ENCODE measurements at regions not wholly inside any gene's neighbourhood (a gene's known extent, or its start where the extent isn't known, plus 50 kb on each side); places are given as distances from the start of the nearest gene placed in this dataset.

- Mint-ChIP-seq H3K9me3 (ENCODE audit: unreplicated experiment) (no peaks in the 10 kb centered on the region), H3K4me3 (ENCODE audit: unreplicated experiment) (no peak overlapping the region), H3K27ac (ENCODE audit: unreplicated experiment) (no peak overlapping the region), H3K4me1 (ENCODE audit: low read depth, unreplicated experiment) (peaks cover 3% of the 10 kb centered on the region), H3K36me3 (ENCODE audit: low read depth, unreplicated experiment) (no peaks in the 10 kb centered on the region), H3K27me3 (ENCODE audit: low read depth, unreplicated experiment) (peaks cover 6% of the 10 kb centered on the region)
- Histone ChIP-seq H4K20me1 (ENCODE audit: insufficient read depth, low read length) (no peaks in the 10 kb centered on the region), H3K4me2 (ENCODE audit: low read length) (no peak overlapping the region), H3K27ac (ENCODE audit: low read depth, low read length) (no peak overlapping the region), H3K9ac (ENCODE audit: low read length) (no peak overlapping the region), H3K9me3 (ENCODE audit: insufficient read depth, low read depth, low read length) (no peaks in the 10 kb centered on the region), H3K4me1 (ENCODE audit: insufficient read depth, low read length) (no peaks in the 10 kb centered on the region), H3K4me3 (ENCODE audit: insufficient read depth, low read depth, low read length) (no peak overlapping the region), H3K36me3 (ENCODE audit: insufficient read depth, low read length) (no peaks in the 10 kb centered on the region), H3K27me3 (ENCODE audit: insufficient read depth, low read length) (no peaks in the 10 kb centered on the region), H3K79me2 (ENCODE audit: insufficient read depth, low read length) (no peaks in the 10 kb centered on the region), H2AFZ (ENCODE audit: low read depth, low read length) (no peak overlapping the region)
- no peak for TF ChIP-seq CTCF (IDR thresholded peaks at IDR 0.05; ENCODE audit: insufficient read depth, low read depth, low read length)
- no peak for TF ChIP-seq EZH2 (IDR thresholded peaks at IDR 0.05; ENCODE audit: insufficient read depth, low read length)
- DNase-seq (ENCODE audit: low read depth) (no peak), FAIRE-seq (no peak)
Measured at GRCh38 chr7:94252124-94252523, 142.6 kb upstream of the COL1A2 start.

- no peaks in the 10 kb centered on the region for H3K9me3 Mint-ChIP-seq (ENCODE audit: unreplicated experiment)
- H3K9ac ChIP-seq (ENCODE audit: low read length), result no peak overlapping the region
- H3K9me3 ChIP-seq (ENCODE audit: insufficient read depth, low read depth, low read length), result no peaks in the 10 kb centered on the region
- no peaks in the 10 kb centered on the region for H3K36me3 Mint-ChIP-seq (ENCODE audit: low read depth, unreplicated experiment)
- no peak overlapping the region for H3K27ac Mint-ChIP-seq (ENCODE audit: unreplicated experiment)
- DNase-seq (ENCODE audit: low read depth) (no peak), FAIRE-seq (no peak)
- no peak overlapping the region for H3K27ac ChIP-seq (ENCODE audit: low read depth, low read length)
- no peak overlapping the region for H3K4me3 Mint-ChIP-seq (ENCODE audit: unreplicated experiment)
- peaks cover 4% of the 10 kb centered on the region for H3K27me3 Mint-ChIP-seq (ENCODE audit: low read depth, unreplicated experiment)
- H3K4me2 ChIP-seq (ENCODE audit: low read length), result no peak overlapping the region
- no peaks in the 10 kb centered on the region for H3K4me1 ChIP-seq (ENCODE audit: insufficient read depth, low read length)
- H4K20me1 ChIP-seq (ENCODE audit: insufficient read depth, low read length), result no peaks in the 10 kb centered on the region
- H3K36me3 ChIP-seq (ENCODE audit: insufficient read depth, low read length), result no peaks in the 10 kb centered on the region
- H3K4me3 ChIP-seq (ENCODE audit: insufficient read depth, low read depth, low read length), result no peak overlapping the region
- no peak overlapping the region for H2AFZ ChIP-seq (ENCODE audit: low read depth, low read length)
- H3K4me1 Mint-ChIP-seq (ENCODE audit: low read depth, unreplicated experiment), result peaks cover 3% of the 10 kb centered on the region
- H3K79me2 ChIP-seq (ENCODE audit: insufficient read depth, low read length), result no peaks in the 10 kb centered on the region
- no peak for TF ChIP-seq CTCF (IDR thresholded peaks at IDR 0.05; ENCODE audit: insufficient read depth, low read depth, low read length)
- no peak for TF ChIP-seq EZH2 (IDR thresholded peaks at IDR 0.05; ENCODE audit: insufficient read depth, low read length)
- H3K27me3 ChIP-seq (ENCODE audit: insufficient read depth, low read length), result no peaks in the 10 kb centered on the region
Measured at GRCh38 chr7:94252971-94253370, 141.7 kb upstream of the COL1A2 start.

GRCh38 chr7:94253686-94254085 lies 141.0 kb upstream of the COL1A2 start:
- Mint-ChIP-seq H3K4me3 (ENCODE audit: unreplicated experiment) (no peak overlapping the region), H3K27me3 (ENCODE audit: low read depth, unreplicated experiment) (peaks cover 4% of the 10 kb centered on the region), H3K4me1 (ENCODE audit: low read depth, unreplicated experiment) (peaks cover 3% of the 10 kb centered on the region), H3K36me3 (ENCODE audit: low read depth, unreplicated experiment) (no peaks in the 10 kb centered on the region), H3K9me3 (ENCODE audit: unreplicated experiment) (no peaks in the 10 kb centered on the region), H3K27ac (ENCODE audit: unreplicated experiment) (no peak overlapping the region)
- Histone ChIP-seq H3K36me3 (ENCODE audit: insufficient read depth, low read length) (no peaks in the 10 kb centered on the region), H2AFZ (ENCODE audit: low read depth, low read length) (no peak overlapping the region), H3K4me3 (ENCODE audit: insufficient read depth, low read depth, low read length) (no peak overlapping the region), H3K9ac (ENCODE audit: low read length) (no peak overlapping the region), H3K79me2 (ENCODE audit: insufficient read depth, low read length) (no peaks in the 10 kb centered on the region), H3K4me1 (ENCODE audit: insufficient read depth, low read length) (no peaks in the 10 kb centered on the region), H3K27ac (ENCODE audit: low read depth, low read length) (no peak overlapping the region), H3K9me3 (ENCODE audit: insufficient read depth, low read depth, low read length) (no peaks in the 10 kb centered on the region), H3K27me3 (ENCODE audit: insufficient read depth, low read length) (no peaks in the 10 kb centered on the region), H4K20me1 (ENCODE audit: insufficient read depth, low read length) (no peaks in the 10 kb centered on the region), H3K4me2 (ENCODE audit: low read length) (no peak overlapping the region)
- no peak for FAIRE-seq
- no peak for DNase-seq (ENCODE audit: low read depth)
- TF ChIP-seq EZH2 (IDR thresholded peaks at IDR 0.05; ENCODE audit: insufficient read depth, low read length) (no peak), CTCF (IDR thresholded peaks at IDR 0.05; ENCODE audit: insufficient read depth, low read depth, low read length) (no peak)

Data from astrocyte (in vitro differentiated cells and primary cell).